AG04450 (cell line): ENCODE measurements at regions not wholly inside any gene's neighbourhood (a gene's known extent, or its start where the extent isn't known, plus 50 kb on each side); places are given as distances from the start of the nearest gene placed in this dataset. TPM values are rescaled to one million over a fixed set of nuclear protein-coding genes. Genes with fewer than 3 reads are reported as not detected.

Experiments used
- CTCF ChIA-PET: fragments of 300-600, 350-600 bp; formaldehyde crosslinking; extraction: SDS; loops from one replicate; lab custom pipeline; 2022; ENCODE audit warnings: antibody characterized with exemption, inconsistent platforms; lab: Charles Lee
- POLR2A ChIA-PET: fragments of 350-600 bp; formaldehyde crosslinking; extraction: SDS; loops from one replicate; lab custom pipeline; 2021; ENCODE audit warnings: antibody characterized with exemption, inconsistent platforms; lab: Yijun Ruan, JAX
- DNase-seq: peaks from one replicate; pipeline ENCODE4 v3.0.0-alpha.2; 2011; ENCODE audit warnings: low read depth, low spot score
- H3K27ac ChIP-seq: one replicate; pipeline ENCODE4 v1.5.1; 2012; ENCODE audit warnings: low read depth, low read length, control low read depth
- H3K27me3 ChIP-seq: one replicate; pipeline ENCODE4 v1.6.0; 2012; ENCODE audit warnings: low read length; ENCODE audit not compliant: control insufficient read depth, insufficient read depth
- H3K4me3 ChIP-seq: 2 replicates; pipeline ENCODE4 v1.5.1; 2011; ENCODE audit warnings: mild to moderate bottlenecking, low read depth, low read length, control low read depth
- H3K9me3 ChIP-seq: 2 replicates; pipeline ENCODE4 v1.5.1; 2012; ENCODE audit warnings: low read length; ENCODE audit not compliant: control insufficient read depth, insufficient read depth
- small RNA-seq: library from RNA; depleted of rRNA; stranded (forward); fragments of <200 nt; gene quantifications from one replicate; pipeline ENCODE3, GENCODE V24; 2012; ENCODE audit warnings: low read depth; ENCODE audit not compliant: insufficient read length
- TF ChIP-seq, protein P1 (sequence below): IDR thresholded peaks from 2 replicates; pipeline ENCODE4 v1.5.1; 2011; ENCODE audit warnings: low read depth, low read length, control low read depth, inconsistent platforms

DNA sequence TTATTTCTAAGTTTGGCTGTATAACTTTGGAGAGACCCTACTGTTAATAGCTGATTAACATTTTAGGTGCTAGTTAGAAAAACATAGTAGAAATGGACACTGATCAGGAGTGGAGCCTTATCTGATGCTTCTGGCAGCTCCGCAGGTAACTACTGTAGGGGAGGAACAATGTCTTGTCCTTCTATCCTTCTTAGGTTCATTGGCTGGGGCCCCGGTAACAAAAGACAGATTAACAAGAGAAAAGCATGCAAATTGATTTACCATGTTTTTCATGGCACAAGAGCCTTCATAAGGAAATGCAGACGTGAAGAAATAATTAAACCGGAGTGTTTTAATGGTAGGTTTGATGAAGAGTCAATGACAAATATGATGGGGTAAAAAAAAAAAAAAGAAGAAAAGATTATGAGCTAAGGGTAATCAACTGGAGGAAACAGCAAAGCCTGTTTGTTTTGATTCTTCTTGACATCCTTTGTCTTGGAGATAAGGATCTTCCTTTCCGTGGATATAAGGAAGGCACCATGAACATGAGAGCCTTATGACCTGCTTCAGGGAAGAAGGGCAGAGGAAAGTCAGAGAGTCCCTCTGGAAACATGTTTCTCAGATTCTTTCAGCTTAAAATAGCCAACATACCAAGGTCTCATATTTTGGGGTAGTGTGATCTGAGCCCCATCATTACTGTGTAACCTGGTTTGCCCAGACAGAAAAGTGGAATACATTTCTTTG, 62.4 kb upstream of the GCFC2 start:
- H3K9me3 ChIP-seq: no peaks in the 10 kb centered on the region
- no peak overlapping the region for H3K27ac ChIP-seq
- no peak overlapping the region for H3K4me3 ChIP-seq
- ChIA-PET POLR2A (no interaction called here), CTCF (no interaction called here)
- TF ChIP-seq, protein P1, sequence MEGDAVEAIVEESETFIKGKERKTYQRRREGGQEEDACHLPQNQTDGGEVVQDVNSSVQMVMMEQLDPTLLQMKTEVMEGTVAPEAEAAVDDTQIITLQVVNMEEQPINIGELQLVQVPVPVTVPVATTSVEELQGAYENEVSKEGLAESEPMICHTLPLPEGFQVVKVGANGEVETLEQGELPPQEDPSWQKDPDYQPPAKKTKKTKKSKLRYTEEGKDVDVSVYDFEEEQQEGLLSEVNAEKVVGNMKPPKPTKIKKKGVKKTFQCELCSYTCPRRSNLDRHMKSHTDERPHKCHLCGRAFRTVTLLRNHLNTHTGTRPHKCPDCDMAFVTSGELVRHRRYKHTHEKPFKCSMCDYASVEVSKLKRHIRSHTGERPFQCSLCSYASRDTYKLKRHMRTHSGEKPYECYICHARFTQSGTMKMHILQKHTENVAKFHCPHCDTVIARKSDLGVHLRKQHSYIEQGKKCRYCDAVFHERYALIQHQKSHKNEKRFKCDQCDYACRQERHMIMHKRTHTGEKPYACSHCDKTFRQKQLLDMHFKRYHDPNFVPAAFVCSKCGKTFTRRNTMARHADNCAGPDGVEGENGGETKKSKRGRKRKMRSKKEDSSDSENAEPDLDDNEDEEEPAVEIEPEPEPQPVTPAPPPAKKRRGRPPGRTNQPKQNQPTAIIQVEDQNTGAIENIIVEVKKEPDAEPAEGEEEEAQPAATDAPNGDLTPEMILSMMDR: no peak
- DNase-seq: no peak
- H3K27me3 ChIP-seq: peaks cover 5% of the 10 kb centered on the region

- CTCF ChIA-PET: no interaction called here
These were observed 55.1 kb upstream of the GCFC2 start for GRCh38 chr2:75765798-75766197.

DNA sequence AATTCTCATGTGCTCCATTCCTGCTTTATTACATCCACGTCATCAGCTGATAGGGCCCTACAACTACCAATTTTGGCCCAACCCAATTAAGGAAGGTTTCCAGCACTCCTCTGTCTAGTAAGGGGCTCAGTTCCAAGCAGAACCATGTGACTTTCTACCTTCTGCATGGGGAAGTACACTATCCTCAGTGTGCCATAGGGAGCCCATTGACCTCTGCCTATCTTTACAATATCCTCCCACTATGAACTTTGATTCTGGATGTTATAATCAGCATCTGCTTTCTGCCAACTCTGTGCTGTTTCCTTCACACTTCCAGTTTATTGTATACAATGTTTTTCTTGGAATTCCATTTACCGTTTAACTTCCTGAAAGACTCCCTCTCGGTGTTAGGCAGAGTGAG, 53.9 kb upstream of the GCFC2 start:
- no peak for DNase-seq
- ChIA-PET CTCF (no interaction called here), POLR2A (no interaction called here)
- Histone ChIP-seq H3K27ac (no peak overlapping the region), H3K4me3 (no peak overlapping the region), H3K27me3 (peaks cover 5% of the 10 kb centered on the region), H3K9me3 (no peaks in the 10 kb centered on the region)
- TF ChIP-seq, protein P1: no peak

More at GRCh38 chr2:75765798-75766197, 55.1 kb upstream of the GCFC2 start:
- DNase-seq: no peak
- TF ChIP-seq, protein P1: no peak
- H3K27ac ChIP-seq: no peak overlapping the region
- H3K4me3 ChIP-seq: no peak overlapping the region
- POLR2A ChIA-PET: no interaction called here
- no peaks in the 10 kb centered on the region for H3K9me3 ChIP-seq
- H3K27me3 ChIP-seq: peaks cover 5% of the 10 kb centered on the region

Small RNA genes in the stretch of these regions (small RNA-seq; reads per million reads assigned to genes)
- gene RN7SKP164: not detected
